ENCODE measurements at regions not wholly inside any gene's neighbourhood (a gene's known extent, or its start where the extent isn't known, plus 50 kb on each side); places are given as distances from the start of the nearest gene placed in this dataset.
"Not testable (repeated sequence)": the region's sequence is repeated elsewhere in the genome, so short reads cannot be mapped to it uniquely, and the experiment has no call there.

- Mint-ChIP-seq H3K27me3 (no peaks in the 10 kb centered on the region), H3K4me1 (ENCODE audit: low read depth) (no peaks in the 10 kb centered on the region), H3K4me3 (no peak overlapping the region), H3K9me3 (peaks cover 12% of the 10 kb centered on the region), H3K27ac (no peak overlapping the region), H3K36me3 (ENCODE audit: low read depth) (no peaks in the 10 kb centered on the region)
- intact Hi-C loops (cut with DNase I, micrococcal nuclease), result no loop called here
- H3K27me3 ChIP-seq (ENCODE audit: control insufficient read depth in 1 of 2, insufficient read depth in 2 of 2, low read length in 2 of 2), result no peaks in the 10 kb centered on the region
- H3K9me3 ChIP-seq (ENCODE audit: control insufficient read depth in 1 of 2, insufficient read depth in 1 of 2, low read length in 2 of 2), result peaks cover 7 to 31% of the 10 kb centered on the region in 2 experiments
- no peak overlapping the region for H3K4me3 ChIP-seq (ENCODE audit: low read length)
- H3K4me1 ChIP-seq (ENCODE audit: insufficient read depth, low read length), result no peaks in the 10 kb centered on the region
- ChIA-PET POLR2A (no interaction called here), CTCF (no interaction called here)
- no peak for DNase-seq
- TF ChIP-seq CTCF (IDR thresholded peaks at IDR 0.05), result no peak
- no peak for ATAC-seq (ENCODE audit: poor library complexity)
- no peaks in the 10 kb centered on the region for H3K36me3 ChIP-seq (ENCODE audit: insufficient read depth, low read length)
- H3K27ac ChIP-seq (ENCODE audit: low read depth in 1 of 2, low read length in 2 of 2), result no peak overlapping the region
These were observed 418.4 kb downstream of the NUP35 start for GRCh38 chr2:183542606-183543005.

- Mint-ChIP-seq H3K4me1 (ENCODE audit: low read depth) (no peaks in the 10 kb centered on the region), H3K9me3 (peaks cover 18% of the 10 kb centered on the region), H3K27ac (no peak overlapping the region), H3K36me3 (ENCODE audit: low read depth) (no peaks in the 10 kb centered on the region), H3K4me3 (no peak overlapping the region), H3K27me3 (no peaks in the 10 kb centered on the region)
- no peak for ATAC-seq (ENCODE audit: poor library complexity)
- ChIA-PET POLR2A (no interaction called here), CTCF (no interaction called here)
- Histone ChIP-seq H3K9me3 (ENCODE audit: control insufficient read depth in 1 of 2, insufficient read depth in 1 of 2, low read length in 2 of 2) (peaks cover 9 to 31% of the 10 kb centered on the region in 2 experiments), H3K27me3 (ENCODE audit: control insufficient read depth in 1 of 2, insufficient read depth in 2 of 2, low read length in 2 of 2) (no peaks in the 10 kb centered on the region), H3K36me3 (ENCODE audit: insufficient read depth, low read length) (no peaks in the 10 kb centered on the region), H3K4me1 (ENCODE audit: insufficient read depth, low read length) (no peaks in the 10 kb centered on the region), H3K4me3 (ENCODE audit: low read length) (no peak overlapping the region), H3K27ac (ENCODE audit: low read depth in 1 of 2, low read length in 2 of 2) (no peak overlapping the region)
- no peak for TF ChIP-seq CTCF (IDR thresholded peaks at IDR 0.05)
- intact Hi-C loops (cut with DNase I, micrococcal nuclease), result no loop called here
- DNase-seq, result no peak
These were observed 419.0 kb downstream of the NUP35 start for GRCh38 chr2:183543222-183543621.

GRCh38 chr2:183543731-183544130, 419.5 kb downstream of the NUP35 start:
- H3K27ac ChIP-seq (ENCODE audit: low read depth in 1 of 2, low read length in 2 of 2), result no peak overlapping the region
- ATAC-seq (ENCODE audit: poor library complexity), result no peak
- Mint-ChIP-seq H3K9me3 (peaks cover 23% of the 10 kb centered on the region), H3K27me3 (no peaks in the 10 kb centered on the region), H3K4me1 (ENCODE audit: low read depth) (no peaks in the 10 kb centered on the region), H3K27ac (no peak overlapping the region), H3K36me3 (ENCODE audit: low read depth) (no peaks in the 10 kb centered on the region), H3K4me3 (no peak overlapping the region)
- no peak for TF ChIP-seq CTCF (IDR thresholded peaks at IDR 0.05)
- no peak for DNase-seq
- H3K4me1 ChIP-seq (ENCODE audit: insufficient read depth, low read length), result no peaks in the 10 kb centered on the region
- no peak overlapping the region for H3K4me3 ChIP-seq (ENCODE audit: low read length)
- H3K27me3 ChIP-seq (ENCODE audit: control insufficient read depth in 1 of 2, insufficient read depth in 2 of 2, low read length in 2 of 2), result no peaks in the 10 kb centered on the region
- H3K36me3 ChIP-seq (ENCODE audit: insufficient read depth, low read length), result no peaks in the 10 kb centered on the region
- CTCF ChIA-PET, result no interaction called here
- intact Hi-C loops (cut with DNase I, micrococcal nuclease), result no loop called here
- POLR2A ChIA-PET, result no interaction called here
- H3K9me3 ChIP-seq (ENCODE audit: control insufficient read depth in 1 of 2, insufficient read depth in 1 of 2, low read length in 2 of 2), result peaks cover 4 to 31% of the 10 kb centered on the region in 2 experiments

- H3K4me3 Mint-ChIP-seq; CTCF ChIA-PET; H3K36me3 Mint-ChIP-seq (ENCODE audit: low read depth); H3K27me3 ChIP-seq (ENCODE audit: control insufficient read depth in 1 of 2, insufficient read depth in 2 of 2, low read length in 2 of 2); DNase-seq; H3K27ac ChIP-seq (ENCODE audit: low read depth in 1 of 2, low read length in 2 of 2); intact Hi-C loops (cut with DNase I, micrococcal nuclease); H3K36me3 ChIP-seq (ENCODE audit: insufficient read depth, low read length); H3K4me3 ChIP-seq (ENCODE audit: low read length); ATAC-seq (ENCODE audit: poor library complexity); H3K4me1 Mint-ChIP-seq (ENCODE audit: low read depth); H3K4me1 ChIP-seq (ENCODE audit: insufficient read depth, low read length); POLR2A ChIA-PET; H3K27me3 Mint-ChIP-seq; H3K27ac Mint-ChIP-seq: not testable (repeated sequence)
- H3K9me3 Mint-ChIP-seq, result peaks cover 32% of the 10 kb centered on the region
- H3K9me3 ChIP-seq (ENCODE audit: control insufficient read depth in 1 of 2, insufficient read depth in 1 of 2, low read length in 2 of 2), result peaks cover 4 to 27% of the 10 kb centered on the region in 2 experiments
These were observed 422.5 kb downstream of the NUP35 start for GRCh38 chr2:183546560-183547350.
